H9 (cell line): ENCODE measurements at regions not wholly inside any gene's neighbourhood (a gene's known extent, or its start where the extent isn't known, plus 50 kb on each side); places are given as distances from the start of the nearest gene placed in this dataset.
A peak's percentile ranks its signal among the peaks of the same experiment; 100 is the strongest.

ENCODE experiments used
- DNase-seq: peaks from one replicate; pipeline ENCODE4 v3.0.0-alpha.2; 2017
- H2AFZ ChIP-seq: one replicate; pipeline ENCODE4 v1.6.1; 2013; ENCODE audit warnings: mild to moderate bottlenecking, low read length, control low read depth, moderate library complexity
- H2AK5ac ChIP-seq: 2 replicates; pipeline ENCODE4 v1.6.1; 2013; ENCODE audit warnings: low read length, control low read depth, mixed read lengths; ENCODE audit not compliant: insufficient read length
- H2BK120ac ChIP-seq: one replicate; pipeline ENCODE4 v1.6.1; 2013; ENCODE audit warnings: low read depth, mild to moderate bottlenecking, low read length, control low read depth, inconsistent platforms; ENCODE audit not compliant: poor library complexity, severe bottlenecking
- H2BK12ac ChIP-seq: 2 replicates; pipeline ENCODE4 v1.6.1; 2013; ENCODE audit warnings: low read length, control low read depth, mixed read lengths, low read depth; ENCODE audit not compliant: insufficient read length
- H2BK15ac ChIP-seq: 2 replicates; pipeline ENCODE4 v1.6.1; 2013; ENCODE audit warnings: low read depth, low read length, control low read depth
- H2BK20ac ChIP-seq: one replicate; pipeline ENCODE4 v1.6.1; 2013; ENCODE audit warnings: low read depth, mild to moderate bottlenecking, low read length, control low read depth, inconsistent platforms; ENCODE audit not compliant: poor library complexity, severe bottlenecking
- H2BK5ac ChIP-seq: 2 replicates; pipeline ENCODE4 v1.6.1; 2013; ENCODE audit warnings: low read length, control low read depth, mixed read lengths; ENCODE audit not compliant: insufficient read length
- H3K14ac ChIP-seq: 2 replicates; pipeline ENCODE4 v1.6.1; 2013; ENCODE audit warnings: low read length, control low read depth; ENCODE audit not compliant: insufficient read depth
- H3K18ac ChIP-seq: 2 replicates; pipeline ENCODE4 v1.6.1; 2013; ENCODE audit warnings: low read depth, mild to moderate bottlenecking, mixed read lengths, low read length, control low read depth; ENCODE audit not compliant: insufficient read length
- H3K23ac ChIP-seq: 2 replicates; pipeline ENCODE4 v1.6.1; 2013; ENCODE audit warnings: low read length, control low read depth, mixed read lengths, low read depth; ENCODE audit not compliant: insufficient read length
- H3K23me2 ChIP-seq: 2 replicates; pipeline ENCODE4 v1.6.1; 2013; ENCODE audit warnings: low read depth, mild to moderate bottlenecking, mixed read lengths, low read length, control low read depth; ENCODE audit not compliant: insufficient read length, poor library complexity, severe bottlenecking
- H3K27ac ChIP-seq: 2 replicates; pipeline ENCODE4 v1.5.1; 2013; ENCODE audit warnings: low read length, control low read depth, mixed read lengths, low read depth; ENCODE audit not compliant: insufficient read length
- H3K27me3 ChIP-seq: 2 replicates; pipeline ENCODE4 v1.6.1; 2013; ENCODE audit warnings: low read length, control low read depth, inconsistent platforms; ENCODE audit not compliant: insufficient read depth
- H3K4ac ChIP-seq: 2 replicates; pipeline ENCODE4 v1.6.1; 2013; ENCODE audit warnings: low read depth, mild to moderate bottlenecking, control low read depth, inconsistent platforms, low read length, moderate library complexity
- H3K4me1 ChIP-seq: 2 replicates; pipeline ENCODE4 v1.6.1; 2013; ENCODE audit warnings: low read length, control low read depth, inconsistent platforms; ENCODE audit not compliant: insufficient read depth
- H3K4me2 ChIP-seq: 2 replicates; pipeline ENCODE4 v1.6.1; 2013; ENCODE audit warnings: low read length, control low read depth, mixed read lengths; ENCODE audit not compliant: insufficient read length, insufficient read depth
- H3K56ac ChIP-seq: 2 replicates; pipeline ENCODE4 v1.6.1; 2013; ENCODE audit warnings: low read depth, mild to moderate bottlenecking, mixed read lengths, low read length, control low read depth; ENCODE audit not compliant: insufficient read length
- H3K79me1 ChIP-seq: 2 replicates; pipeline ENCODE4 v1.6.1; 2013; ENCODE audit warnings: low read depth, mild to moderate bottlenecking, moderate library complexity, low read length, control low read depth, inconsistent platforms; ENCODE audit not compliant: insufficient read depth, poor library complexity, severe bottlenecking
- H3K79me2 ChIP-seq: 2 replicates; pipeline ENCODE4 v1.6.1; 2013; ENCODE audit warnings: low read length, control low read depth, inconsistent platforms; ENCODE audit not compliant: insufficient read depth
- H3K9ac ChIP-seq: 2 replicates; pipeline ENCODE4 v1.6.1; 2013; ENCODE audit warnings: low read length, control low read depth, mixed read lengths; ENCODE audit not compliant: insufficient read length; ENCODE audit errors: extremely low read depth
- H3K9me3 ChIP-seq: one replicate; pipeline ENCODE4 v1.6.1; 2013; ENCODE audit warnings: low read depth, low read length, inconsistent platforms; ENCODE audit not compliant: control insufficient read depth
- H3T11ph ChIP-seq: one replicate; pipeline ENCODE4 v1.6.1; 2013; ENCODE audit warnings: mild to moderate bottlenecking, low read length, control low read depth, inconsistent platforms
- H4K20me1 ChIP-seq: one replicate; pipeline ENCODE4 v1.6.1; 2013; ENCODE audit not compliant: control insufficient read depth, insufficient read length, insufficient read depth
- H4K5ac ChIP-seq: 2 replicates; pipeline ENCODE4 v1.6.1; 2013; ENCODE audit warnings: low read depth, mild to moderate bottlenecking, mixed read lengths, low read length, control low read depth; ENCODE audit not compliant: insufficient read length
- H4K8ac ChIP-seq: replicated peaks from 2 replicates; pipeline ENCODE4 v1.6.1; 2013; ENCODE audit warnings: low read length, control low read depth, mixed read lengths, low read depth; ENCODE audit not compliant: insufficient read length
- H4K91ac ChIP-seq: 2 replicates; pipeline ENCODE4 v1.6.1; 2013; ENCODE audit warnings: low read depth, mild to moderate bottlenecking, moderate library complexity, mixed read lengths, low read length, control low read depth; ENCODE audit not compliant: insufficient read length
- H3K27ac Mint-ChIP-seq, 3 experiments: 2 replicates in 2 of 3; 3 replicates in 1 of 3; pipeline ENCODE4 v1.8.0; 2020 to 2021; ENCODE audit warnings: mixed read lengths in 3 of 3, mild to moderate bottlenecking in 1 of 3, moderate library complexity in 1 of 3
- H3K27me3 Mint-ChIP-seq: 2 replicates; pipeline ENCODE4 v1.8.0; 2021; ENCODE audit warnings: low read depth, mild to moderate bottlenecking, moderate library complexity, mixed read lengths
- H3K36me3 Mint-ChIP-seq, 3 experiments: 2 replicates in 2 of 3; 3 replicates in 1 of 3; pipeline ENCODE4 v1.8.0; 2020 to 2021; ENCODE audit warnings: low read depth in 3 of 3, mixed read lengths in 3 of 3; ENCODE audit not compliant: insufficient read depth in 1 of 3
- H3K4me1 Mint-ChIP-seq, 2 experiments: 2 replicates each; pipeline ENCODE4 v1.8.0; 2020; ENCODE audit warnings: mixed read lengths in 2 of 2
- H3K4me3 Mint-ChIP-seq, 2 experiments: 2 replicates in 1 of 2; 3 replicates in 1 of 2; pipeline ENCODE4 v1.8.0; 2020 to 2021; ENCODE audit warnings: mild to moderate bottlenecking in 2 of 2, mixed read lengths in 2 of 2, moderate library complexity in 1 of 2
- H3K9me3 Mint-ChIP-seq, 2 experiments: 2 replicates in 1 of 2; 3 replicates in 1 of 2; pipeline ENCODE4 v1.8.0; 2020; ENCODE audit warnings: mild to moderate bottlenecking in 2 of 2, mixed read lengths in 2 of 2, moderate library complexity in 1 of 2
- CTCF ChIP-seq: fragments of 200-600 bp; sonication (generic); conservative IDR thresholded peaks from 3 replicates; pipeline ENCODE4 v1.8.0; 2021; ENCODE audit warnings: antibody characterized with exemption, mild to moderate bottlenecking
- WGBS: extraction: QIAGEN DNeasy Blood & Tissue Kit; methylation state at CpG from one replicate; pipeline ENCODE4 v1.1.7; 2013; ENCODE audit warnings: missing lambda C conversion rate, low lambda C conversion rate, mixed read lengths; ENCODE audit not compliant: insufficient read length; ENCODE audit errors: extremely low coverage; 5-methylcytosine and 5-hydroxymethylcytosine counted together

GRCh38 chr7:46682836-46683624 is 762.0 kb upstream of the IGFBP3 start:
- no peak overlapping the region for H3K4me3 Mint-ChIP-seq
- Histone ChIP-seq H3K4ac (no peak overlapping the region), H3T11ph (no peak overlapping the region), H3K79me2 (no peaks in the 10 kb centered on the region), H4K91ac (no peak overlapping the region), H2AFZ (no peak overlapping the region), H2BK20ac (no peak overlapping the region), H3K23me2 (no peaks in the 10 kb centered on the region), H3K9ac (no peak overlapping the region), H3K56ac (no peak overlapping the region), H3K9me3 (no peaks in the 10 kb centered on the region), H2BK5ac (no peak overlapping the region), H4K5ac (no peak overlapping the region), H2BK12ac (no peak overlapping the region), H3K18ac (no peak overlapping the region), H3K14ac (no peak overlapping the region), H2BK15ac (no peak overlapping the region), H3K4me2 (no peak overlapping the region), H3K23ac (no peak overlapping the region), H4K8ac (no peak overlapping the region), H3K27ac (no peak overlapping the region), H4K20me1 (no peaks in the 10 kb centered on the region), H2AK5ac (no peak overlapping the region), H3K79me1 (no peaks in the 10 kb centered on the region), H3K4me1 (no peaks in the 10 kb centered on the region), H3K27me3 (no peaks in the 10 kb centered on the region), H2BK120ac (no peak overlapping the region)
- no CpG with 5 or more reads among the region's 7 CpGs for WGBS
- no peaks in the 10 kb centered on the region; a peak in 1 of 7 replicates for H3K36me3 Mint-ChIP-seq
- DNase-seq, result no peak
- H3K27me3 Mint-ChIP-seq, result no peaks in the 10 kb centered on the region; the same call in 1 of the 2 replicates
- H3K27ac Mint-ChIP-seq, result peak overlapping the region in 1 of 3 experiments; percentile 84; a peak in 1 of 7 replicates
- TF ChIP-seq CTCF, result no peak
- no peaks in the 10 kb centered on the region; a peak in 1 of 4 replicates for H3K4me1 Mint-ChIP-seq
- peaks cover 0 to 6% of the 10 kb centered on the region in 2 experiments; a peak in 1 of 5 replicates for H3K9me3 Mint-ChIP-seq
